T-helper 9 cell (primary cell): ENCODE measurements at regions not wholly inside any gene's neighbourhood (a gene's known extent, or its start where the extent isn't known, plus 50 kb on each side); places are given as distances from the start of the nearest gene placed in this dataset.
"Not testable (repeated sequence)": the region's sequence is repeated elsewhere in the genome, so short reads cannot be mapped to it uniquely, and the experiment has no call there.

Experiments
- DNase-seq: peaks from one replicate; pipeline ENCODE4 v3.0.0-alpha.2; 2020

DNA sequence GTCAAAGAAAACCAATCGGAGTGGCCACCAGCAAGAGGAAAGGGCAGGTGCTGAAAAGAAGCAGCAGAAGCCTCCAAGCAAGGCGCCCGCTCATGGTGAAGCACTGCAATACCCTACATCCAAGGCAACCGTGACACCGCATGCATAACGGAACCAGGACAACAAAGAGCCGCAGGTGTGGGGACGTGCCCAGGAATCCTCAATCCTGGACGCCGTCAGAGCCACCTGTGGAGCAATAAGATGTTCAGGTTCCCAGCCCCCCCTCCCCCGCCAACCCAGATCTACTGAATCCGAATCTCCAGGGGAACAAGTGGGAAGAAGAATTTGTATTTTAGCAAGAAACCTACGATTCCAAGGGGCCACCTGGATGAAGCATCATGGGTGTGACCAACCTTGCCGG, 70.8 kb downstream of the SHANK2 start:
- no peak for DNase-seq

DNA sequence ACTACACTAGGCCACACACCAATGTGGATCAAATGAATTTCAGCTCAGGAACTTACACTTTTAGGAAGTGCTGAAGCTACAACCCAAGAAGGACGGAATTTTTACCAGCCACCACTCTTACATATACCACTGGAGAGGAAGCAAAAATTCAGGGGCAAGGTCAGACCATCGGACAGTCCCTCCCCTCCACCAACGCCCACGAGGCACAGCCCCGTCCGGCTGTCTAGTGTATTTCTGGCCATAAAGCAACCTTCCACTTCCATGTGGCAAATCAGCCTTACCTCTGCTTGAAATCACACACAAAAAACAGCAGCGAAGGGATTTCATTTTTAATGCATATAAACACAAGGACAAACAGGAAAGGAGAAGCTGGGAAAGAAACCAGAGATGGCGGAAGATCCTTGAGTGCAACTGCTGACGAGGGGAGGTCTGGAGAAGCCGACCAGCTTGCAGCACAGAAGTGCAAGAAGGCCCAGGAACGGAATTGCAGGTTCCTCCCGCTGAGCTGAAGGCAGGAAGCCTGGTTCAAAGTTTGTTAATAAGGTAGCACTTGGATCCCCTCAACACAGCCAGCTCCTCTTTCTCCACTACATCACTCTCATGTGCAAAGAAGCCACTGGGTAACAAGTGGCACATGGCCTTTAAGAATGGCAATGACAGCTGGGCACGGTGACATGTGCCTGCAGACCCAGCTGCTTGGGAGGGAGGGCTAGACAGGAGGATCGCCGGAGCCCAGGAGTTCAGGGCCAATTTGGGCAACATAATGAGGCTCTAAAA, 71.5 kb downstream of the SHANK2 start:
- no peak for DNase-seq

DNA sequence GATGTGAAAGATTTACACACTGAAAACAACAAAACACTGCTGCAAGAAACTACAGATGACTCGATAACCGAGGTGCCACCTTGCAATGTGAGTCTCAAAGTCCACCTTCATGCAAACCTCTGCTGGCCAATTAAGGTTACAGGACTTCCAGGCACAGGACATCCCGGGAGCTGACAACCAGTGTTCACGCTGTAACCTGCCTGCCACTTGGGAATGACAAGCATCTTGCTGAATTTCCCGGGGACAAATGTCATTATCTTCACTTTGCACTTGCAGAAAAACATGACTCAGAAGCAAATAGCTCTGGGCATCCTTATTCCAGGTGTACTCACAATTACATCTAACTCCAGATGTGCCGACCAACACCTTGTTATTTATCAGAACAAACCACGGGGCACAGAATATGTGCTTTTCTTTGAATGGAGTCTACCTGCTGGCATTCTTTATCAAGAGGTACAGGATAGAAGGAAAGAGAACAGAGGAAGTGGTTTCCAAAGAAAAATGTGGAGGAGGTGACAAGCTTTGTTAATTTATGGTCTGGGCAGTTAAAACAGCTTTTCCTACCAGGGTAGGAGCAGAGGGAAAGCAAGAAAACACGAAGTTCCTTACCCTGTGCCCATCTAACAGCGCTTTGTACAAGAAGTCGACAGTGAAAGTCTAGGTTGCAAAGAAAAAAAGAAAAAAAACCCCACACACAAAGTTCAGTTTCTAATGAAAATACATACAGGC, 72.3 kb downstream of the SHANK2 start:
- DNase-seq = no peak

DNA sequence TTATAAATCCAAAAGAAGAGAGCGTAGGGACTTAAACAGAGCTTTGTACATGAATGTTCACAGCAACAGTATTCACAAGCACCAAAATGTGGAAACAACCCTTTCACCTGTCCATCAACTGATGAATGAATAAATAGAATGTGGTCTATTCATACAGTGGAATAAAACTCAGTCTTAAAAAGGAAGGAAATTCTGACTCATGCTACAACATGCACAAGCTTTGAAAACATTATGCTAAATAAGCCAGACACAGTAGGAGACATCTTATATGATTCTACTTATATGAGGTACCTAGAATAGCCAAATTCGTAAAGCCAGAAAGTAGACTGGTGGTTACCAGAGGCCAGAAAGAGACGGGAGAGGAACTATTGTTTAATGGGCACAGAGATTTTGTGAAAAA, 74.3 kb downstream of the SHANK2 start:
- DNase-seq = no peak

DNA sequence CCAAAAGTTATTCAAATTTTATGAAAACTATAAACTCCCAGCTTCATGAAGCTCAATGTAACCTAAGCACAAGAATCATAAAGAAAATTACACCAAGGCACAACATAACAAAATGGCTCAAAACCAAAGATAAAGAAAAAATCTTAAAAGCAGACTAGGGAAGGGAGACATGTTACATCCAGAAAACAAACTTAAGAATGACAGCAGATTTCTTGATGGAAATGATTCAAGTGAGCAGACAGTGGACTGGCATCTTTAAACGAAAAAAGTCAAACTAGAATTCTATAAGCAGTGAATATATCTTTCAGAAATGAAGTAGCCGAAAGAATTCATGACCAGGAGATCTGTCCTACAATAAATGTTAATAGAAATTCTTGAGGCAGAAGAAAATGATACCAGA, 75.6 kb downstream of the SHANK2 start:
- DNase-seq = no peak

DNA sequence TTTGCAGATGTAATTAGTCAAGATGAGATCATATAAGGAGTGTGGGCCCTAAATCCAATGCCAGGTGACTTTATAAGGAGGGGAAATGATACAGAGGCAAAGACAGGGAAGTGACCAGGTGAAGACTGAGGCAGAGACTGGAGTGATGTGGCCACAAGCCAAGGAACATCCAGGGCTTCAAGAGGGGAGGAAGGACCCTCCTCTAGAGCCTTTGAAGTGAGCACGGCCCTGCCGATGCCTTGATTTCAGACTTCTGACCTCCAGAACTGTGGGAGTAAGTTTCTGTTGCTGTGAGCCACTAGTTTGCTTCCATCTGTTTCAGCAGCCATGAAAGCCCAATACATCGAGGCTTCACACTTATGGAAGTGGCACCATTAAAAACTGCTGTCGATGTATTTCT, 78.7 kb downstream of the SHANK2 start:
- no peak for DNase-seq

DNA sequence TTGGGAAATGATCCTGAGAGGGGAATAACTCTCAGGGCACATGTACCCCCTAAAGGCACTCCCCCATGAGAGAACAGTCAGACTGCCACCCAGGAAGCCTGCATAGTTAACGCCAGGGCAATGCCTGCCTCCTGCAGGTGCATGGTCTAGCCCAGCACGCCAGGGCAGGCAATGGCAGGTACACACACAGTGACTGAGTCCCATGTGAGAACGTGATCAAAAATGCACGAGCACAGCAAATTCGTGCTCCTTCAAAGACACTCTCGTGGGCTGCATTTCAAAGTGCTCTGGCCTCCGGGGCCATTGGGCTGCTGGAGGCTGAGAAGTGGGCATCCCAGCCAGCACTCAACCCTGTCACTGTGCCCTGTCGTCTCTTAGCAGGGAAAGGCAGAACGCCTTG, 79.7 kb downstream of the SHANK2 start:
- no peak for DNase-seq

DNA sequence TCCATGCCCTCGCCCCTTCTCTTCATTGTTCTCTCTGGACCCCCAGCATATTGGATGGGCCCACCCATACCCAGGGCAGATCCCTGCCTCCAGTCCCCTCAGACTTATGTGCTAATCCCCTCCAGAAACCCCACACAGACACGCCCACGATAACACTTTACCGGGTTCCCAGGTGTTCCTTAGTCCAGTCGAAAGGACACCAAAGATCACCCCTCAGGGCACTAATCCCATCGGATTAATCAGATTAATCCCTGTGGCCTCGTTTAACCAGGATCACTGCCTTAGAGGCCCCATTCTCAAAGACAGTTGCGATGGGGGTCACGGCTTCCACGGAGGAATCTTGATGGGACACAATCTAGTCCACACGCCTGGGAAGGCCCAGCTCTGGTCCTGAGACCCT, 80.8 kb downstream of the SHANK2 start:
- no peak for DNase-seq

DNA sequence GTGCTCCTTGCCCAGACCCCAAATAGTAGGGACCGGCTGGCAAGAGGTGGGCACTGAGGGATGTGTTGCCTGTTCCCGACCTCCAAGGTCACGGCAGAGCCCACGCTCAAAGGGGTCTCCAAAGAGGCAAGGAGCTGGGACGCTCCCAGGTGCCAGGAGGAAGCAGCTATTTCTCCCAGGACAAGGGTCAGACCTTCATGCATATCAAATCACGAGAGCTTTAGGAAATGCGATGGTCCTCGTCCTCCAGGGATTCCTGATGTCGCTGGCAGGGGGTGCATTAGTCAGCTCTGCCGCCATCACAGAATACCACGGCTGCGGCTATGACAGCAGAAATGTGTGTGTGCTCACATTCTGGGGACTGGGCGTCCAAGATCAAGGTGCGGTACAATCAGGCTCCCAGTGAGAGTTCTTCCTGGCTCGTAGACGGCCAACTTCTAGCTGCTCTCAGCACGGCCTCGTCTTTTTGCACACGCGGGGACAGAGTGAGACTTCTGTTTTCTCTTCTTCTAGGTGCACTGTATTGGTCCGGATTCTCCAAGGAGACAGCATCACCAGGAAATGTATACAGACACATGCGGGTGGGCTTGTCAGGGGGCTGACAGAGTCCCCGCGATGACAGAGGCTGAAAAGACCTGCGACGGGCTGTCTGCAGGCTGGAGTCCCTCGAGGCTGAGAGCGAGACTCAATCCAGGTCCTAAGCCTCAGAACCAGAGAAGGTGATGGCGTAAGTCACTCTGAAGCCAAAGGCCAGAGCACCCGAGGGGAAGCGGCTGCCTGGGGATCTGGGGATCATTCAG, 81.6 kb downstream of the SHANK2 start:
- no peak for DNase-seq

DNA sequence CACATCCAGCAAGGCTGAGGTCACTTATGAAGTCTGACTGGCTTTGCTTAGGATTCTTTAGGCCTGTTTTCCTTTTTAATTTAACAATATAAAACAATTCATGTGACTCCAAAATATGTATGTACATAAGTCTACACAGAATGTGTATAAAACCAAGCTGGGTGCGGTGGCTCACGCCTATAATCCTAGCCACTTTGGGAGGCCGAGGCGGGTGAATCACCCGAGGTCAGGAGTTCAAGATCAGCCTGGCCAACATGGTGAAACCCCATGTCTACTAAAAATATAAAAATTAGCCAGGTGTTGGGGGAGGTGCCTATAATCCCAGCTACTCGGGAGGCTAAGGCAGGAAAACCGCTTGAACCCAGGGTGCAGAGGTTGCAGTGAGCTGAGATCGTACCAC, 83.1 kb downstream of the SHANK2 start:
- DNase-seq = no peak

DNA sequence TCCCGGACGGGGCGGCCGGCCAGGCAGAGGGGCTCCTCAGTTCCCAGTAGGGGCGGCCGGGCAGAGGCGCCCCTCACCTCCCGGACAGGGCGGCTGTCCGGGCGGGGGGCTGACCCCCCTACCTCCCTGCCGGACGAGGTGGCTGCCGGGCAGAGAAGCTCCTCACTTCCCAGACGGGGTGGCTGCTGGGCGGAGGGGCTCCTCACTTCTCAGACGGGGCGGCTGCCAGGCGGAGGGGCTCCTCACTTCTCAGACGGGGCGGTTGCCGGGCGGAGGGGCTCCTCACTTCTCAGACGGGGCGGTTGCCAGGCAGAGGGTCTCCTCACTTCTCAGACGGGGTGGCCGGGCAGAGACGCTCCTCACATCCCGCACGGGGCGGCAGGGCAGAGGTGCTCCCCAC, 84.6 kb downstream of the SHANK2 start:
- DNase-seq = not testable (repeated sequence)

DNA sequence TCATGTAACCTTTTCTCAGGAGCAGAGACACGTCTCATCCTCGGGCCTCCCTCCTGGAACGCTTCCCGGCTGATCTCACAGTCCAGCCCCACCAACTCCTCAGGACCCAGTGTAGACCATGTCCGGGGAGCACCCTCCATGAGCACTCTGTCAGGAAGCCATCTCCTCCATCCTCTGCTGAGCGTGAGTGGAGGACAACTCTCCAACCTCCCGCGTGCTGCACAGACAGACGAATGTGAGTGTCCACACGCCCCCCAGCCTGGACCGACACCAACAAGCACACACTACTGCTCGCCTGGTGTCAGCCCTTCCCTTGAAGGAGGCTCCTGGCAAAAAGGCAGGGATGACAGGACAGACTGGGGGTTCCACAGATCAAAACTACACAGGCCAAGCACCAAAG, 86.6 kb downstream of the SHANK2 start:
- no peak for DNase-seq

DNA sequence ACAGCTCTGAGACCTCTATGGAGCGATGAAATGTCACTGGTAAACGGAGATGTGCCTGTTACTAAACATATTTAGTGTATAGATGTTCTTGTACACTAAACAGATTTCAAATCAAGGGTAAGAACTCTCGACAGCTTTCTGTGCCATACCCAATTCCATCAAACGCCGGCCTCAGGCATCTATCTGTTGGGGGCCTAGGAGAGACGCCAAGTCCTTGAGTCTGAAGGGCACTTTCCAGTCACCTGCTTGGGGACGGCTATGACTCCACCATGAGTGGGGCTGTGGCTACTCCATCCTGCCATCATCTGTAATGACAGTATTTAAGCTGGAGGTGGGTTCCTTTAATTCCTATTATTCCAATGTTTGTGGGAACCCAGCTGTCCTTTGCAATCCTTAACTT, 87.8 kb downstream of the SHANK2 start:
- no peak for DNase-seq

DNA sequence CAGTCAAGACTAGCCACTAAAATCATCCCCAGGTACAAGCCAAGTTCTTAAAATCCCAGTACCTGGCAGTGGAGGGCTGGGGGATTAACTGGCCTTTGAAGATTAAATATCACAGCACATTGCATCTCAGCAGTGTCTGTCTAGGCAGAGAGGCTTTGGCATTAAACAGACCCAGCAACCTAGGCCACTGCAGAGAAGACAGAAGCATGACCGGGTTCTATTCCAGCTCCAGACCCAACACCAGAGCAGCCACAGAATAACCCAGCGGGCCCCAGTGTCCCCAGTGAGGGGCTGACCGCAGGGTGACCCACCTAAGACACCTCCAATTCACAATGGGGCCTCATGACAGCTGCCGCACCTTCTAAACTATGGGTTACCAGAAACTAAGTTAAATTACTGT, 88.2 kb downstream of the SHANK2 start:
- no peak for DNase-seq

DNA sequence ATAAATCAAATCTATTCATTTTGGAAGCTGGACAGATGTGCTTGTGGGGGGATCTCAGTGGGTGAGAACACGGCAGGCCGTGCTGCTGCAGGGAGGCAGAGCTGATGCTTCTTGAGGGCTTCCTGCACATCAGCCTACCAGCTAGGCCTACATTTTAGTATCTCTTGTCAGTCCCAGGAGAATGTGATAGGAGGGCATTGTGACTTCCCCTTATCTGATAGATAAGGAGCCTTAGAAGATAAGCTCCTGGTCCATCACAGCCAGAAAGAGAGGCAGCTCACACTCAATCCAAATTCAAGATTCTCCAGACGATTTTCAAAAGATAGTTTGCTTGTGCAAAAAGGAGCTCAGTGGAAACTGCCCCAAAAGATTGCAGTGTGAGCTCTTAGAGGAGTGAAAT, 89.0 kb downstream of the SHANK2 start:
- no peak for DNase-seq

DNA sequence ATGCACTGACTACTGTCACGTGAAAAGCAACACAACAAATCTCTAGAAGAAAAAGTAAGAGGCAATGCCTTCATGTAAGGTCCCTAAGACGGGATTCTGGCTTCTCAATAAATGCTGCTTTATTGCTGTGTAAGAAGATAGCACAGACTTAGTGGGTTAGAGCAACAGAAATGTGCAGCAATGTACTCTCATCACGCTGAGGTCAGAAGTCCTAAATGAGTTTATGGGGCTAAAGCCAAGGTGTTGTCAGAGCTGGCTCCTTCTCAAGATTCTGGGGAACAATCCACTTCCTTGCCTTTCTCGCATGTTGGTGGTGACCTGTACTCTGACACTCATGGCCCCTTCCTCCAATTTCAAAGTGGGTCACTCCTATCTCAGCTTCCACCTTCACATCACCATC, 93.4 kb downstream of the SHANK2 start:
- DNase-seq = no peak

DNA sequence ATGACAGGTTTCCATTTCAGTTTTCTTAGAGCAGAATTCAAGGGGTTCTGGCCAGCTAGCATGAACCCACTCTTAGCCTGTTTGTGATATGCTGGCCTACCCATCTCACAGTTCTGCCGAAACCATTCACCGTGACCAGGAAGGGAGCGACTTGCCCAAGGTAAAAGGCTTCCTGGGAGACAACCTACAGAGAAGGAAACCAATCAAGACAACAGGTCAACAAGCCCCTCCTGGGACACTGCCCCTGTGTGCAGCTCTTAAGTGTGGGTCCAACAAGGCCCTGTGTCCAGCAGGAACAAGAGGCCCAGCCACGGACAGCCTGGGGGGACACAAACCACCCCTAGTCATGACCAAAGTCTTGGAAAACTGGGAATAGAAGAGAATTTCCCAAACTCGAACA, 94.7 kb downstream of the SHANK2 start:
- not testable (repeated sequence) for DNase-seq

DNA sequence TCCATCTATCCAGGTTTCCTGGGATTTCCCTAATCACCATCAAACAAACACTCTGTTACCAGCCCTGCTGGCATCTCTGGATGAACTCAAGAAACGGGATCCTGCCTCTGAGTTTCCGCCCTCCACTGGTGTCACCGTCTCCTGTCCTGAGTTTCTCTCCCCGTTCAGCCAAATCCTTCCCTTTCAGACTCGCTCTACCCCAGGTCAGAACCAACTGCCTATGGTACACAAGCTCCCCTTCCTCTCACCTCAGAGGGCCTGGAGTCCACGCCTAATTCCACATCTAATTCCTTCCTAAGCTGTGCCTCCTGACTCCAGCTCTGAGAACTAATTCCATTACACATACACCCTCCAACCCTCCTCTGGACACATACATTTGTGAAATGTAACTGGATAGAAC, 96.1 kb downstream of the SHANK2 start:
- DNase-seq = no peak

DNA sequence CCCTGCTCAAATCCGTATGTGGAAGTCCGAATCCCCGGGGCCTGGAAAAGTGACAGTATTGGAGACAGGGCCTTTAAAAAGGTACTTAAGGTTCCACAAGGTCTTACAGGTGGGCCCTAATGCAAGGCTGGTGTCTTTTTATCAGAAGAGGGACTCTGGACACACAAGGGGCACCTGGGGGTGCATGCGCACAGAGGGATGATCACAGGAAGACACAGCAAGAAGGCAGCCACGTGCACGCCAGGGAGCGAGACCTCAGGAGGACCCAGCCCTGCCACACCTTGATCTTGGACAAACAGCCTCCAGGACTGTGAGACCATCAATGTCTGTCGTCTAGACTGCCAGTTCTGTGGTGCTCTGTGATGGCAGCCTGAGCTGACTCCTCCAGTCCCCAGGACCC, 96.5 kb downstream of the SHANK2 start:
- no peak for DNase-seq

DNA sequence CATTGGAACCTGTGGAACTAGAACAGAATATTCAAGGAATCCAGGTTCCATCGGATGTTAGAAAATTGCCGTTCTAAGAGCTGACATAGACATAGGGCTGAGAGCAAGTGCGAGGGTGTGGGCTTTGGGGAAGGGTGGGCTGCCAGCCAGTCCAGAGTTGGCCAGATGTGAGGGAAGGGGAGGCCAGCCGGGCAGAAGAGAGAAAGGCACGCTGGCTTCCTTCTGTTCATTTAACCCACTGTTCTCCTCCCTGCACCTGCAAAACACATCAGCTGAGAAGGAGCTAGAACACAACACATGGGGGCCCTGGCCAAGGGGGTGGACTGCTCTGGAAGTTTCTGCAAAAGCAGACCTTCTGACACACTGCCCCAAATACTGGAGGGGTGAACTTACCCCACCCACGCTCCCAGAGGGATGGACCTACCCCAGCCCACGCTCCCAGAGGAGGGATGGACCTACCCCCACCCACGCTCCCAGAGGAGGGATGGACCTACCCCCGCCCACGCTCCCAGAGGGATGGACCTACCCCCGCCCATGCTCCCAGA, 98.0 kb downstream of the SHANK2 start:
- DNase-seq = no peak

DNA sequence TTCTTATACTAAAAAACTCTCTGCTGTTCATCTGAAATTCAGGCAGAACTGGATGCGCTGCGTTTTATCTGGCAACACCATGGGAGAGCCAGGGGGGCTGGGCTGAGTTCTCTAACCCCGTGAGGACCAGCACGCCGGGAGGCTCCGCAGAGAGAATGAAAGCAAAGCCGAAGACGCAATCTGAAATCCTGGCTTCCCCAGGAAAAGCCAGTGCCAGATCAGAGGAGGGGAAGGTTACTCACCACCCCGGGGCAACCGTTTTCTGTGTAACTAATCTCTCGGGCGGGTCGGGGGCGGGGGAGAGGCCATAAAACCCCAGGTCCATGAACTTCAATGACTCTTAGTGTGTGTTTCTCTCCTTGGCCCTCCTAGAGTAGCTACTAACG, 99.4 kb downstream of the SHANK2 start:
- DNase-seq = no peak

DNA sequence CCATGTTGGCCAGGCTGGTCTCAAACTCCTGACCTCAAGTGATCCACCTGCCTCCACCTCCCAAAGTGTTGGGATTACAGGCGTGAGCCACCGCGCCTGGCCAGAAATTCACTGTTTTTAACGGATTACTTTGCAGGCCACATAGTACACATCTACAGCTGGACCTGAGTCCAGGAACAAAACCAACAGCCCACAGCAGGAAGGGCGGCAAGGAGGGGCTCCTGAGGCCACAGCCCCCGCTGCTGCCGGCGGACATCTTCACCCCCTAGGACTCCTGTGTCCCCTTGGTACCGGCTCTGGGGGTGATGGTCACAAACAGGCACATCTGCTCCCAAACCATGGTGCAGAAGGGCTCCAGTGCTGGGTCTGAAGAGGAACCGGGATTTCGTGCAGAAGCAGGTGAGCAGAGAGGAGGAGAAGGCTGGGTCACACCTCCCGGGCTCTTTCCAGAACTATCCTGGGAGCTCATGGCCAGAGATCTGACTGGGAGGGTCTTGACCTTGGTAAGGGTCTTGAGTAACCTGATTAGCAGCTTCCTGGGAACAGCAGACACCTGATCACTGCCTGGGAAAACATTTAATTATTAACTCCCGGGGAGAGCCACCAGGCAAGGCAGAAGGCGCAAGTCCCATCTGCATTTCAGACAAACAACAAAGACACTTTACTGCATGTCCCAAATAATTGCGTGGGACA, 99.9 kb downstream of the SHANK2 start:
- not testable (repeated sequence) for DNase-seq

DNA sequence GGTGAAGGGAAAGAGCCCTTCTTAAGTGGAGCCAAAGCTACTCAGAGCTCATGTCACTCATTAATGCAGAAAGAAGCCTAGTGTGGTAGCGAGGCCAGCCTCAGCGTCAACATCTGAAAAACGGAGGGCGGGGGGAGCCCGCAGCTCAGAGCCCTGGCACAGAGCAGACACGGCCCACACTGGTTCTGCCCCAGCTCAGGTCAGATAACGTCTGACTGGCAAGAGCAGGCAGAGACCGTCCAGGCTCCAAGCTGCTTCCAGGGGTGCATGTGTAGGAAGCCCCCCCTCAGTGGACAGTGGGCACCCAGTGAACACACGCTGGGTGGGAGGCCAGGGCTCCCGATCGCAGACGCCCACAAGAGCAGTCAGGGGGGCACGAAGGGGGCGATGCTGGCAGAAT, 100.8 kb downstream of the SHANK2 start:
- no peak for DNase-seq
